ENCODE measurements at regions not wholly inside any gene's neighbourhood (a gene's known extent, or its start where the extent isn't known, plus 50 kb on each side); places are given as distances from the start of the nearest gene placed in this dataset.

DNA sequence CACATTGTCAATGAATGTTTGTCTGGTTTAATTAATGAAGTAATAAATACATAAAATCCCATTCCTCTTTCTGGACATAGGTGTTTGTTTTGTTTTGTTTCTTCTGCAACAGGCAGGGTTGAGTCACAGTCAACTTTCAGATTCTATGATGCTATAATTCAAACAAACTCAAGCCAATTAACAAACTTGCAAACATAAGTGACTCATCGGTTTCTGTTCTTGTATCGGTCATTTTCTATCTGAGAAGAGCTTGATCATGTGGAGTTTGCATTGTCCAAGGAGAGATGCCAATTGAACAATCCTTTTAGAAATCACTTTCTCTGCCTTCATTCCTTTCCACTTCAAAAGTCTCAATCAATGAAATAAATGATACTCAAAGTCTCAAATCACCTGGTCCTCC is 294.2 kb upstream of the C16orf82 start:
- Histone ChIP-seq H3K27me3 (no peaks in the 10 kb centered on the region), H3K9me3 (no peaks in the 10 kb centered on the region; the same call in 1 of the 2 replicates), H3K4me1 (no peaks in the 10 kb centered on the region), H3K4me3 (ENCODE audit: low read depth, low read length) (no peak overlapping the region), H3K36me3 (no peaks in the 10 kb centered on the region)
- TF ChIP-seq, protein P1, sequence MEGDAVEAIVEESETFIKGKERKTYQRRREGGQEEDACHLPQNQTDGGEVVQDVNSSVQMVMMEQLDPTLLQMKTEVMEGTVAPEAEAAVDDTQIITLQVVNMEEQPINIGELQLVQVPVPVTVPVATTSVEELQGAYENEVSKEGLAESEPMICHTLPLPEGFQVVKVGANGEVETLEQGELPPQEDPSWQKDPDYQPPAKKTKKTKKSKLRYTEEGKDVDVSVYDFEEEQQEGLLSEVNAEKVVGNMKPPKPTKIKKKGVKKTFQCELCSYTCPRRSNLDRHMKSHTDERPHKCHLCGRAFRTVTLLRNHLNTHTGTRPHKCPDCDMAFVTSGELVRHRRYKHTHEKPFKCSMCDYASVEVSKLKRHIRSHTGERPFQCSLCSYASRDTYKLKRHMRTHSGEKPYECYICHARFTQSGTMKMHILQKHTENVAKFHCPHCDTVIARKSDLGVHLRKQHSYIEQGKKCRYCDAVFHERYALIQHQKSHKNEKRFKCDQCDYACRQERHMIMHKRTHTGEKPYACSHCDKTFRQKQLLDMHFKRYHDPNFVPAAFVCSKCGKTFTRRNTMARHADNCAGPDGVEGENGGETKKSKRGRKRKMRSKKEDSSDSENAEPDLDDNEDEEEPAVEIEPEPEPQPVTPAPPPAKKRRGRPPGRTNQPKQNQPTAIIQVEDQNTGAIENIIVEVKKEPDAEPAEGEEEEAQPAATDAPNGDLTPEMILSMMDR (IDR thresholded peaks at IDR 0.05; ENCODE audit: low read depth, low read length): no peak
- no peak for DNase-seq

DNA sequence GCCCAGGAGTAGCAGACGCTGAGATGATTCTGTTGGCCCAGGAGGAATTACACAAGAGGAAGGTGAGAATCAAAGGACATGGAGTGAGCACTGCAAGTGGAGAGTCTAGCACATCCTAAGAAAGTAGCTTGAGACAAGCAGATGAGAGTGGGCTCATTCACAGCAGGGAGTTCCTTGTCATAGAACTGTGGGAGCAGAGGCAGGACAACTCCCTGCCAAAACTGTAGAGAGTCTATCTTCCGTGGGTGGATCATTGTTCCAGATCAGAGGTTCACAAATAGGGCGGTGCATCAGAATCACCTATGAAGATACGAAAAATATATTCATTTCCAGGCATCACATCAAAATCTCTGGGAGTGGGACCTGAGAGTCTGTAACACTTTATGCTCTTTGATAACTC is 288.9 kb upstream of the C16orf82 start:
- Histone ChIP-seq H3K9me3 (no peaks in the 10 kb centered on the region), H3K36me3 (no peaks in the 10 kb centered on the region), H3K4me3 (ENCODE audit: low read depth, low read length) (no peak overlapping the region), H3K4me1 (no peaks in the 10 kb centered on the region), H3K27me3 (no peaks in the 10 kb centered on the region)
- no peak for DNase-seq
- TF ChIP-seq, protein P1 (IDR thresholded peaks at IDR 0.05; ENCODE audit: low read depth, low read length): no peak

DNA sequence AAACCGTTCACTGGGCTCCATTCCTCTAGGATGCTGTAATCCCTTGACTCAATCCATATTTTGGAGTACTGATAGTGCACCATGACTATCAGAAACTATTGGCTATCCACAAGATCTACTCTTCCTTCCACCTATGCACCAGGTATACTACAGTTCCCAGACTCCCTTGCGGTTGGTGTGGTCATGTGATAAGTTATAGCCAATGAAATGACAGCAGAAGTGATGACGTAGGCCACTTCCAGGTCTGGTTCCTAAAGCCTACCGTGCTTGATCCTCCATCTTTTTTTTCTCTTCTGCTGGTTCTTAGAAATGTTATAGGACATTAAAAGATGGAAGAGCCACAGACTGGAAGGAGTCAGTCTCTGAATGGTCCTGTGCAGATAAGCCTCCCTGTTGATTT is 278.8 kb upstream of the C16orf82 start:
- TF ChIP-seq, protein P1 (IDR thresholded peaks at IDR 0.05; ENCODE audit: low read depth, low read length): no peak
- no peaks in the 10 kb centered on the region for H3K27me3 ChIP-seq
- no peaks in the 10 kb centered on the region for H3K4me1 ChIP-seq
- H3K9me3 ChIP-seq: no peaks in the 10 kb centered on the region
- no peak overlapping the region for H3K4me3 ChIP-seq (ENCODE audit: low read depth, low read length)
- no peaks in the 10 kb centered on the region for H3K36me3 ChIP-seq
- no peak for DNase-seq

DNA sequence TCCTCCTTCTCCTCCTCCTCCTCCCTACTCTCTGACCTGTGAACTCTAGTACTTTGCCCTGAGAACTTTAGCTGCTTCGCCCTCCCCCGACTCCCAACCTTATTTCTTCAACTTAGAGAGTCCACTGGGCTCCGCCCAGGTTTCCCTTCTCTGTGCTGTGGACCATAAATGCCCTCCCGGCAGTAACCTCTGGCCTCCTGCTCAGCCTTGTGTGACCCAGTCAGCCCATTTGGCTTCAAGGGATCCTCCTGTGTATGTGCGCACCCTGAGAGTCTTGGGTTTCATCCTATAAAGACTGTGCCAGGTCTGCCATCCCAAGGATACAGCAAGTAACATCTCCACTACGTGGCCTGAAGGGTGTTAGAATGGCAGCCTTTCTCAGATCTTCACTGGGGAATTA is 275.6 kb upstream of the C16orf82 start:
- TF ChIP-seq, protein P1 (IDR thresholded peaks at IDR 0.05; ENCODE audit: low read depth, low read length): no peak
- no peak for DNase-seq

DNA sequence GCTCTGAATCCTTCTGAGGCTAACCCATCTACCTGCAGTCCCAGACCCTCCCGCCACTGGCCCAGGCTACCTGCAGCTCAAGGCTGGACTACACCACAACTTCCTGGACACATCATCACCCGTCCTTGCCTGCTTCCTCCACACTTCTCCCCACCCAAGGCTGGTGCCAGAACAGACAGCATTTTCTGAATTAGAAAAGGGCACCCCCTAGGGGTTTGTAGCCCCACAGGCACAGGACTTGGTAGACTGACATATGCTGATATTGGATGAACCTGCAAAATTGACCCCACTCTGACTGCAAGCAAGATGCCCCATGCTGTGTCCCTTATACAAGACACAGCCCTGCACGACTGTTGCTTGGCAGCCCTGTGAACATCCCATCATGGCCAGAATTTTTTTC is 271.5 kb upstream of the C16orf82 start:
- TF ChIP-seq, protein P1 (IDR thresholded peaks at IDR 0.05; ENCODE audit: low read depth, low read length): no peak
- no peak for DNase-seq
- Histone ChIP-seq H3K27me3 (no peaks in the 10 kb centered on the region), H3K4me3 (ENCODE audit: low read depth, low read length) (no peak overlapping the region), H3K9me3 (no peaks in the 10 kb centered on the region), H3K4me1 (no peaks in the 10 kb centered on the region), H3K36me3 (no peaks in the 10 kb centered on the region)

More for the DNA sequence above, 275.6 kb upstream of the C16orf82 start:
- Histone ChIP-seq H3K36me3 (no peaks in the 10 kb centered on the region), H3K4me3 (ENCODE audit: low read depth, low read length) (no peak overlapping the region), H3K9me3 (no peaks in the 10 kb centered on the region), H3K27me3 (no peaks in the 10 kb centered on the region), H3K4me1 (no peaks in the 10 kb centered on the region)

DNA sequence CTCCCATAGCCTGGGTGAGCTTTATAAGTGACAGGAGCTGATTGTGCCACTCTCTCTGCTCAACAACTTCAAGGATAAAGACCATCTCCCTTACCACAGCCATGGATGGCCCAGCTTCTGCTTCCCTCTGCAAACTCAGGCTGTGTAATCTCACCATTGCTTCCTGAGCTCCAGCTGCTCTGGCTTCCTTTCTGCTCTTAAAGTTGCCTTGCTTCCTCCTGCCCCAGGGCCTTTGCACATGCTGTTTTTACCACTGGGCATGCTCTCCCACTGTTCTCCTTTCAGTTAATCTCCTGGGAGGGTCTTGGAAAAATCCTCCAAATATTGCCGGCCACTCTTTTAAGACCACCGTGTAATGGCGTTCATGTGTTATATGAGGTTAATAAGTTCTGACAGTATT is 265.1 kb upstream of the C16orf82 start:
- H3K4me1 ChIP-seq: no peaks in the 10 kb centered on the region
- no peaks in the 10 kb centered on the region for H3K27me3 ChIP-seq
- H3K36me3 ChIP-seq: no peaks in the 10 kb centered on the region
- no peak for DNase-seq
- no peak overlapping the region for H3K4me3 ChIP-seq (ENCODE audit: low read depth, low read length)
- no peaks in the 10 kb centered on the region; the same call in 1 of the 2 replicates for H3K9me3 ChIP-seq
- TF ChIP-seq, protein P1 (IDR thresholded peaks at IDR 0.05; ENCODE audit: low read depth, low read length): no peak
